NCI-H345 treated with DMSO at 0.1 percent for 48 hours (cell line): ENCODE measurements at regions not wholly inside any gene's neighbourhood (a gene's known extent, or its start where the extent isn't known, plus 50 kb on each side); places are given as distances from the start of the nearest gene placed in this dataset.

Experiments
- DNase-seq: peaks from one replicate; lab custom pipeline; 2025; ENCODE audit not compliant: unreplicated experiment; lab: John Stamatoyannopoulos, UW

DNA sequence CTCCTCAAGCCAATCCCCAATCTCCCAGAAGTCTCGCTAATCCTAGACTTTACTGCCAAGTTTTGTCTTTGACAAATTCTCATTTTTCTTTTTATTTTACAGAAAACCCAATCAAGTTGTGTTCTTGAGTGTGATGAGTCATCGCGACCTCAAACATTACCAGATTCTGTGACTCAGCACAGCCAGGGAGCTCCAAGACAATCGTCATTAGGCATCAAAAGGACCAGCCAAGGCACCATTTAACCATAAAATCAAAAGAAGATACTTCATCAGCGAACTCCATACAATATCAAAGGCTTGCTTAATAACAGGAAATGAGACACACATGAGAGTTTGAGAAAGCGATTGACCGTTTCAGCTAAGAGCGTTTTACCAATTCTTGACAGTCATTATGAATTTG lies 146.2 kb upstream of the AGAP1 start:
- no peak for DNase-seq

DNA sequence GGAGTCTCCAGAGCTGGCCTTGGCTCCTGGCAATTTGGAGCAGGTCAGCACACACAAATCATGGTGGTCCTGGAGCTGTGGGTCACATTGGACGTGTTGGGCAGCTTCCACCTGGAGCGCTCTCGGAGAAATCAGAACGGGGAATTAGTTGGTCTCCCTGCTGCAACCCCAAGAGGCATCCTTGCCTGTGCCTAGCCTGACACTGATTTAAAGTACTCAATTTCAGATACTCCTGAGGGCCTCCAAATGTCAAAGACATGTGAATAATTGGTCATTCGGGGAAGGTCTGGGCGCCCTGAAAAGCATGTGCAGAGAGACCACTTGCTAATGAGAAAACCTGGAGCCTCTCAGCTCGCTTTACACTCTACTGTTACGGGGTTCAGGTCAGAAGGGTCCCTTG lies 145.5 kb upstream of the AGAP1 start:
- DNase-seq, result no peak

DNA sequence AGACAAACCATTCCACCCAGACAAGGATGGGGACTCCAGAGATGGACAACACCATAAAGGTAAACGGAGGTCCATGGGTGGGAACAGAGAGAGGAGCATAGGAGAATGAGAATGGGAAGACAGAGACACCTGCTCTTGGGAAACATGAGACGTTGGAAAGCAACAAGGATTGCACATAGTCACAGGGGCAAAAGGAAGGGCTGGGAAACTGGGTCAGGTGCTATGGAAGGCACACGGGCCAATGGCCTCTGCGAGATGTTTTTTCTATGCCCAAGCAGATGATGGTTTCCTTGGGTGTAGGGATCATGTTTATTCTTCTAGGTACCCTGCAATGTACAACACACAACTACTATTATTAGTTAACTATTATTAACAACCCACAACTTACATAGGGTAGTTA lies 143.6 kb upstream of the AGAP1 start:
- no peak for DNase-seq

DNA sequence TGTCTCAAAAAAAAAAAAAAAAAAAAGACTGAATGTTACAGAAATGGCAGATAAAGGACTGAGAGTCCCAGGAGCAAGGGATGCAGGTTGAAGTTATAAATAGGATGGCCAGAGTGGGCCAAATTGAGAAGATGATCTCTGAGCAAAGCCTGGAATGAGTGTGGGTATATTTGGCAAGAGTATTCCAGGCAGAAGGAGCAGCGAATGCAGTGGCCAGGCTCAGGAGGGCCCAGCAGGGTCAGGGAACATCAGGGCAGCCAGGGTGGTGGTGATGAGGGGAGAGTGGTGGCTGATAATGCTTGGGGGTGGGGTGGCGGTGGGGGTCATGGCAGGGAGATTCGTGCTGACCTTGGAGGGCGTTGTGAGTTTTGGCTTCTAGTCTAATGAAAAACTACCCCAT lies 141.3 kb upstream of the AGAP1 start:
- no peak for DNase-seq

DNA sequence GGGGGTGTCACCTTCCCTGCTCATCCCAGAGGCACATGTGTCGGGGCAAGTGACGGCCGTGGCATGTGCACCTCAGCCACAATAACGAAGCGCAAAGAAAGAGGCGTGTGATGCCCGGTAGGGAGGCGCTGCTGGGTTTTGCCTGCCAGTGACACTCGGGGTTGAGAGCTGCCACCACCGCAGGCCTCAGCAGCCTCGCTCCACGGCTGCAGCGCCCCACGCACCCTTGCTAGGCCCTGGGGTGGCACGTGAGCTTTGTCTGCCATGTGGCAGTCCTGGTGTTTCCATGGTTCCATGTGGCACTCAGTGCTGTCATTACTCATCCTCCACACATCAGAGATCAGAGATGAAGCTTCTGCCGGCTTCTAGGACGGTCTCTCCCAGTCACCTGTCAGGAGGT lies 136.0 kb upstream of the AGAP1 start:
- no peak for DNase-seq

DNA sequence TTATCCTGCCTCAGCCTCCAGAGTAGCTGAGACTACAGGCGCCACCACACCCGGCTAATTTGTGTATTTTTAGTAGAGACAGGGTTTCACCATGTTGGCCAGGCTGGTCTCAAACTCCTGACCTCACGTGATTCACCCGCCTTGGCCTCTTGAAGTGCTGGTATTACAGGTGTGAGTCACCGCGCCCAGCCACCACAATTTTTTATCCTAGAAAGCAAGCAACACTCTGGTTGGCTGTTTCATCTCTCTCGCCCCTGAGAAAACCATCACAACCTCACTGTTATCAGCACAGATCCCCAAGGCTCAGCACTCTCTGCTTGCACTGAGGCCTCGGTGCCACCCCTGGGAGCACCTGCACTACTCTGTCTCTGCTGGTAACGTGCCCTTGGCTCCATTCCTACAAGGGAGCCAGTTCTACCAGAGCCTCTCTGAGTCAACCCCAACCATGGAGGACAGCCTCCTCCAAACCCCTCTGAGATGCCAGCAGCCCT lies 134.8 kb upstream of the AGAP1 start:
- no peak for DNase-seq

DNA sequence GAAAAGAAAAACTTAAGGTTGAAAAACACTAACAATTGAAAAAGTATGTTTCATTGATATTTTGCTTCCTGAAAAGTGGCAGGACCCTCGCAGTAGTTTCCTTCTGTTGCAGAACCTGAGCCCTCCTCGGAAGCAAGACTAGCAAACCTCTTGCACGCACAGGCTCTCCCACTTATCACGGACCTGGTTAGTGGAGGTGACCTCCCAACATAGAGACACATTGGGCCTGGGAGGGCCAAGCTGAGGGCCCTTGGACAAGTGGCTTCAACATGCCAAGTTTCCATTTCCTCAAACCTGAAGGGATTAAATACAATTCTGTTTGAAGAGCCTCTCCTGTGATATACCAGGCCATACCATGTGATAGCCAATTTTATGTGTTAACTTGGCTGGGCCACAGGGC lies 133.4 kb upstream of the AGAP1 start:
- DNase-seq, result no peak

DNA sequence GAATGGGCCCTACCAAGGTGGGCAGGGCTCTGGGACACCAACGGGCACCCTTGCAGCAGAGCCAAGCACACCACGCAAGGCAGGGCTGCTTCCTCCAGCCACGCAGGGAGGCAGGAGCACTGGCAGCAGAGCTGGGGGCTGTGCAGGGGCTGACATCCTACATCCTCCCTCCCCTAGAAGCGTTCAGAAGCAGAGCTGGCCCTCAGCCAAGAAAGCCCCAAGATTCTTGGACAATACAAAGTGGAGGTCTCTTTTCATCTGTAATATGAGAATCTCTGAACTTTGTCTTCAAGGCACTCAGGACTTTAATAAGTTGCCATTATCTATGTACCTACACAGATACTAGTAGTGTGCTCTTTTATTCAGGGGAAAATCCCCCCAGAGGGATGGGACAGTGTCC lies 128.1 kb upstream of the AGAP1 start:
- no peak for DNase-seq

DNA sequence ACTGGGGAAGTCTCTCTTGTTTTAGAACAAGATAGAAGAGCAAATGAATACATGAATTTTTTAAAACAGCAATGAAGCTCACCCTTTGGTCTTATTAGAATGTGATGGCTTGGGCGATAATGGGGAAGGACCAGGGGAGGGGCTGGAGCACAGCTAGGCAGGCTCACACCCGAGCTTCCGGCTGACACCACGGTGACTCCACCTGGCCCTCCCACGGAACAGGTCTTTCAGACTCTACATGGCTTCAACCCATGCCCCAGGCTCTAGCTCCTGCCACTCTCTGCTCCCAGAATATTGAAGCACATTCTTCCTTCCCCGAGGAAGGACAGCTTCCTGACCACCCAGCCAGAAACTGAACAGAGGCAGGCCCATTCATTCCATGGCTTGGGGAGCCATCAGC lies 127.5 kb upstream of the AGAP1 start:
- DNase-seq, result no peak

DNA sequence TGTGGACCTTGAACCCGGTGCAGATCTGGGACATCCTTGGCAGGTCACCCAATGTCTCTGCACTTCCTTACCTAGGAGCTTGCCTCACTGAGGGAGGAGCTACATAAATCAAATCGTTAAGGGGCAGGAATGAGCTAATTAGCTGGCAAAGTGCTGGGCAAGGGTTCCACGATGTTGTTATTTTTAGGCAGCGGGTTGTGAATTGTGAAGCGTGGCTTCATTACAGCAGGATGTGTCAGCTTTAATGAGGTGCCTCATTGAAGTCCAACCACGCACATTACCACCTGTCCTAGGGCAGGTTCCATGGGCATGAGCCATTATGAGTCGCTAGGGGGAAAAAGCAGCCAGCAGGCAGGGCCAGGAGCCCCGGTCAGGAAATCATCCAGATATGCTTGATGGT lies 127.0 kb upstream of the AGAP1 start:
- DNase-seq, result no peak

DNA sequence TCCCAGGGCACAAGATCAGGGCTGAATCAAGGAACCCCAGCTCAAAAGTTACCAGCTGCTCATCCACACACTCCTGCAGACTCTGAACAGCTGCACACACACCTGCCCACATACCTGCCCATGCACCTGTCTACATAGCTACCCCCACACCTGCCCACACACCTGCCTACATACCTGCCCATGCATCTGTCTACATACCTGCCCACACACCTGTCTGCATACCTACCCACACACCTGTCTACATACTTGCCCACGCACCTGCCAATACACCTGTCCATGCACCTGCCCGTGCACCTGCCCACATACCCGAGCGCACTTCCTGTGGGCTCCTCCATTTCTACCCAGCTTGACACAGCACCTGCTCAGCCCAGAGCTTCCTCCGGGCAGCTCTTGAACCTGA lies 122.8 kb upstream of the AGAP1 start:
- DNase-seq, result no peak

DNA sequence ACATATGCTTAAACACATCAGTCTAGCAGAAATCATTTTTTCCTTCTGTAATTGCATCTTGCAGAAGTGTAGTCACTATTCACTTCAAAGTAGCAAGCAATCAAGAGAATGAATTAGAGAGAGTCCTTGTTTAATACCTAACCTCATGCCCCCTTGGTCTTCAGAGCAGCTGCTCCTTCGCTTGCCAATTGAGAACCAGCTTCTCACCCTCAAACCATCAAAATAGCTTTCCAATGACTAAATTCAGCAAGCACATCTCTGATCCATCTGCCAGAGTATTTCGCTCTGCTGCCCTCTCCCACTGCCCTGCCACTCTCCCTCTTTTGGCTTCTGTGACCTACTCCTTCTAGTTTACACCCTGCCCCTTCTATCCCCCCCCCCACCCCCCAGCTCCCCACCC lies 120.7 kb upstream of the AGAP1 start:
- no peak for DNase-seq

DNA sequence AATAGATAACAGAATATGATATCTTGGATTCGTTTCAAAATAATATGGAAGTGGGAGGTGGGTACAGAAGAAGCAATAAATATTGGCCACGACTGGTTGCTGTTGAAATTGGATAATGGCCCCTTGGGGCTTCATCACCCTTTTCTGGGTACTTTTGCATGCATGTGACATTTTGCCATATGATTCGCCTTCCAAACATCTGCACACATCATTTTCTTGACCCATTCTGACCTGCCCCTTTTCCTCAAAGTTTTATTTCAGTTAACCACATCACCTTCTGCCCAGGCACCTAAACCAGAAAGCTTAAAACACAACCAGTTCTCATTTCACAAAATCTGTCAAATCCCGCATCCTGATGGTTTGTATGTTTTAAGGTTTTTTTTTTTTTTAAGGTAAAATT lies 116.7 kb upstream of the AGAP1 start:
- no peak for DNase-seq

DNA sequence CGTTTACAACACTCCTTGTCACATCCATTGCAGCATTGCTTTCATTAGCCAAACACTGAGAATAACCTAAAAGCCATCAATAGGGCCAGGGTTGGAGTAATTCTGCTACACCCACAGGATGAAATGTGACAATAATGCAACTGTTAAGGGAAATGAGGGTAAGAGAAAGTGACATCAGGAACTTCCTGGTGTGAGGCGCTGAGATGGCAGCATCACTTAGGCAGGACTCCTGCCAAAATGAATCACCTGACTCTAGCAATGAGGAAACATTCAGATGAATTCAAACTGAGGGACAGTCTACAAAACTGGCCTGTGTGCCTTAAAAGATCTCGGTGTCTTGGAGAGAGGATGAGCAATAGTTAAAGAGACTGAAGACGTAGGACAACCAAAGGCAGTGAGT lies 115.6 kb upstream of the AGAP1 start:
- DNase-seq, result no peak

DNA sequence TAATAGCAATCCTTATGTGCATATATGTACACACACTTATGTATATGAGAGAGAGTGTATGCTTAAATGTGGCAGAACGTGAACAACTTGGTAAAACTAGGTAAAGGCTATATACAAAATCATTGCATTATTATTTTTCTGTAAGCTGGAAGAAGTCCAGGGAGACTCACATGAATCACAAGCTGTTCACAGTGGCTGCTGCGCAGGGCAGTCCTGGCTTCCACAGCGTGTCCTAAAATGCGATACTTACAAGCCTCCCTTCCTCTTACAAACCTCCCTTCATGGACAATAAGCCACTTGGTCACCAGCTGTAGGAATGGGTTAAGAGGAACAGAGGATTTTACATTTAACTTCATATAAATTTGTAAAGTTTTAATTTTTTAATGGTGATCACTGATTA lies 114.9 kb upstream of the AGAP1 start:
- DNase-seq, result no peak

DNA sequence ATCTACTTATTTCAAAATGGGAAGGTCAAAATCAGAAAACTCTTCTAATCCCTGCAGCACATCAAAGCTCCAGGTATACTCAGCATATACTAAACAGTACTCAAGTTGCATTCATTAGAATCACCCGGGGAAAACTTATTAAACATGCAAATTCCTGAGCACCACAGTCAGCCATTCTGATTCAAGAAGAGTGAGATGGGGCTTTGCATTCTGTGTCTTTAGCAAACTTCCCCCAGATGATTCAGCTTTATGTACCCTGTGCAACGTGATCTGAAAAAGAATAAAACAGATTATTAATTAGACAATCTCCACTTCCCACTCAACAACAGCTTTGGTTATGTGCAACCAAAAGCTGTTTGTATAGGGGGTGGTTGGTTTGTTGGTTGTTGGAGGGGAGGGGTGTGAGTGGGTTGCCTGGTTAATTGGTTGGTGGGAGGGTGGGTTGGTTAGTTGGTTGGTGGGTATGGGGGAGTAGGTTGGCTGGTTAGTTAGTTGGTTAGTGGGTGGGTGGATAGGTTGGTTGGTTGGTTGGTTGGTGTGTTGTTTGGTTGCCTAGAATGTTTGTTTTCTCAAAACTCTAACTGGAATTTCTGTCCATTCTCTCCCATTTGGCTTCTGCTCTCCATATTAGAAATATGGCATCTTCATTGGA lies 112.5 kb upstream of the AGAP1 start:
- DNase-seq, result no peak

DNA sequence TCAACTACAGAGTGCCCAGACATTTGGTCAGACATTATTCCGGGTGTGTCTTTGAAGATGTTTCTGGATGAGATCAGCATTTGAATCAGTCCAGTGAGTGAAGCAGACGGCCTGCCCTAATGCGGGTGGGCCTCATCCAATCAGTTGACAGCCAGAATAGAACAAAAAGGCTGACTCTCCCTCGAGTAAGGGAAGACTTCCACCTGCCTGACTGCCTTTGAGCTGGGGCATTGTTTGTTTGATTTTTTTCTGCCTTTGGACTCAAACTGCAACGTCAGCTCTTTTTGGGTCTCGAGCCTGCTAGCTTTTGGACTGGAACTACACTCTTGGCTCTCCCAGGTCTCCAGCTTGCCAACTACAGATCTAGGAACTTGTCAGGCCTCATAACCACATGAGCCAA lies 111.7 kb upstream of the AGAP1 start:
- no peak for DNase-seq

DNA sequence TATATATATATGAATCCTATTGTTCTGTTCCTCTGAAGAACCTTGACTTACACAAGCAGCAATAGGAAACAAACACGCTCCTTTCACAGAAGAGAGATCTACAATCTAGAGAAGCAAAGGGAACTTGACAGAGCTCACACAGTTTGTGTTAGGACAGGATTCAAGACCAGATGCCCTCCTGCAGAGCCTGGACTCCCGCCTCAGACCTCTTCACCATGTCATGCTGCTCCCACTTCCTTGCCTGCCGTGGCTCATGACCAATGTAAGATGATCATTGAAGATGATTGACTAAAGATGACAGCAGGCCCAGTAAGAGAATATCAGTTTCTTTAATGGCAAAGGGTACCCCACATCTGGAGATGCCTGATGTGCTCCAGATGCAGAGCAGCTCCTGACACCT lies 111.2 kb upstream of the AGAP1 start:
- no peak for DNase-seq

DNA sequence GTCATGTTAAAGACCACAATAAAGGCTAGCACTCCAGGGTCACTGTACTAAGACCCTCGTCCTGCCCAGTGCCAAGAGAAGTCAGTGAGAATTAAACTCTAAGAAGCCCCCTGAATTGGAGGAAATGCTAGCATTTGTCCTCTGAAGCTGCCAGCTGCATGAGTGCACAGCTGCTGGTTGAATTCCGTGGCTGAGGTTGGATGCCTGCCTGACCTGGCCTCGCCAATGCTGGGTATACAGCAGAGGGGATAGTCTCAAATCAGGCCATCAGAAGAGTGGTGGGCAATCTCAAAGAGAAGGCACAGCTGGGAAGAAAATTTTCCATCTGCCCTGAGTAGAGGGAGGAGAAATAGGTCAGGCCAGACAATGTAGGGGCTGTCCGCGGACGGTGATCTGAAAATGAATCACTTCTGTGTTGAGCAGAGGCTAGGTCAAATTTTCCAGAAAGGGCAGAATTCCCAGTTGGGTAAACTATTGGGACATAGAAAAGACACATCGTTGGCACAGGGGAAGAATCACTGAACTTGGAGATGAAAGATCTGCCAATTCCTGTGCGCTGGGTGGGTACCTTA lies 110.5 kb upstream of the AGAP1 start:
- no peak for DNase-seq

DNA sequence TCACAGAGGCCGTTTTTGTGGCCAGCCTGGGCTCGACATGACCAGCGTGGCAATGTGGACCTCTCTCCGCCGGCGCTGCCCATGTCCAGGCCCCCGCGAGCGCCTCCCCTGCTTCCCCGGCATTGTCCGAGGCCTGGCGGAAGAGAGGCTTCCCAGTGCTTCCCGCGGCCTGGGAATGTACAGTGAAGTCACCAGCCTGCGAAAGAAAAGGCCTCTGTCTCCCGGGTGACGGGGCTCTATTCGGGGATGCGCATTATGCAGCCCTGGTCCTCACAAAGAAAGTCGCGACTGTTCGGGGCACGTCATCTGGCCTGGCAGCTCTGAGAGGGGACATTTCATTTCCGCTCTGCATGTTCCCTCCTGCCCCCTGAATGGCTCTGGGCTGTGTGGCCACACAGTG lies 109.2 kb upstream of the AGAP1 start:
- no peak for DNase-seq

DNA sequence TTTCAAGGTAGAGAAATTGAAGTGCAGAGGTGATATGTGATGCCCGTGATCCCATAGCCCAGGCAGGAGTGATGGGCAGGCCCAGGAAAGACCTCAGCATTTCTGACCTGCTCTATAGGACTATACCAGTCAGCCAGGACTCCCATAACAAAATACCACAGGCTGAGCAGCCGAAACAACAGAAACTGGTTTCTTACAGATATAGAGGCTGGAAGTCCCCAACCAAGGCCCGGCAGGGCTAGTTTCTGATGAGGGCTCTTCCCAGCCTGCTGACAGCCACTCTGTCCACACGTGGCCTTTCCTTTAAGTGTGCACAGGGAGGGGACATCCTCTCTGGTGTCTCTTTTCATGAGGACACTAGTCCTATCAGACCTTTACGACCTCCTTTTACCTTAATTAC lies 104.2 kb upstream of the AGAP1 start:
- DNase-seq, result no peak

DNA sequence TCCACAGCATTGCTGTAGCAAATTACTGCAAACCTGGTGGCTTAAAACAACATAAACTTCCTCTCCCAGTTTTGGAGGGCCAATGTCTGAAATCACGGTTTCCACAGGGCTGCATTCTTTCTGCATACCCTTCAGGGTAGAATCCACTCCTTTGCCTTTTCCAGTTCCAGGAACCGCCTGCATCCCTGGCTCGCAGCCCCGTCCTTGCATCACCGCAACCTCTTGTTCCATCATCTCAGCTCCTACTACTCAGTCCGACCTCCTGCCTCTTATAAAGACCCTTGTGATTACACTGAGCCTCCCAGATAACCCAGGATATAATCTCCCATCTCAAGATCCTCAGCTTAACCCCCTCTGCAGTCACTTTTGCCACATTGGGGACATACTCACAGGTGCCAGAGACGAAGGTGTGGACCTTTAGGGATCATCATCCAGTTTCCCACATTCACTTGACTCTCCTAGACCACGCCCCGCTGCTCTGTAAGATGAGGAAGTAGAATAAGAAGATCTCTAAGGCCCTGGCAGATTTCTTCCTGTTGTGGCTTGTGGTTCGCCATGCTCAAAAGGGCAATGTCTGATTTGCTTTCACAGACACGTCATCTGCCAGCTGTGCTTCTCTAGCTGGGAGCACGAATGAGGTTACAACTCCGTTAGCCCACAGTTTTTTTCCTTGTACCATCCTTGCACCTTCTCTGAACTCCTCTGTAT lies 103.6 kb upstream of the AGAP1 start:
- no peak for DNase-seq

DNA sequence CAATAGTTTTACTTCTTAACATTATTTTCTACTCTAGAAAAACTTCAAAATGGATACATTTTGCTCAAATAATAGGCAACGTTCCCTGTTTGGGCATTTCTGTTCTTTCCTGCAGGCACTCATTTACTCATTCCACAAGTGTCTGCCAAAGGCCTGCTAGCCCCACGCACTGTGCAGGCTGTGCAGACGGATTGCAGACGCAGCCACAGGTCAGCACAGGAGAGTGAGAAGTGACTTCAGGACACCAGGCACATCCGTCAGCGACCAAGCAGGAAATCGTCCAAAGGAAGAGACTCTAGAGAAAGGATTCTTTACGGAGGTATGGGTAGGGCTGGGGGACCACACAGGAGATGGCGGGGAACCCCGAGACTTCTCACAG lies 103.0 kb upstream of the AGAP1 start:
- DNase-seq, result no peak
